Lower leg skin (tissue), 3 donors: ENCODE measurements at regions not wholly inside any gene's neighbourhood (a gene's known extent, or its start where the extent isn't known, plus 50 kb on each side); places are given as distances from the start of the nearest gene placed in this dataset.

Experiments
- POLR2A ChIP-seq, 2 donors: fragments of 450-650 bp; IDR thresholded peaks; one replicate each; pipeline ENCODE4 v1.6.1; 2016 to 2017; ENCODE audit warnings: antibody characterized with exemption in 2 of 2, mild to moderate bottlenecking in 1 of 2, moderate library complexity in 1 of 2
- TF ChIP-seq, protein P1 (sequence below), 3 donors: fragments of 450-650 bp; IDR thresholded peaks; one replicate each; pipeline ENCODE4 v1.5.1; 2016; ENCODE audit warnings: antibody characterized with exemption in 3 of 3, mild to moderate bottlenecking in 3 of 3, moderate library complexity in 2 of 3

- TF ChIP-seq, protein P1, sequence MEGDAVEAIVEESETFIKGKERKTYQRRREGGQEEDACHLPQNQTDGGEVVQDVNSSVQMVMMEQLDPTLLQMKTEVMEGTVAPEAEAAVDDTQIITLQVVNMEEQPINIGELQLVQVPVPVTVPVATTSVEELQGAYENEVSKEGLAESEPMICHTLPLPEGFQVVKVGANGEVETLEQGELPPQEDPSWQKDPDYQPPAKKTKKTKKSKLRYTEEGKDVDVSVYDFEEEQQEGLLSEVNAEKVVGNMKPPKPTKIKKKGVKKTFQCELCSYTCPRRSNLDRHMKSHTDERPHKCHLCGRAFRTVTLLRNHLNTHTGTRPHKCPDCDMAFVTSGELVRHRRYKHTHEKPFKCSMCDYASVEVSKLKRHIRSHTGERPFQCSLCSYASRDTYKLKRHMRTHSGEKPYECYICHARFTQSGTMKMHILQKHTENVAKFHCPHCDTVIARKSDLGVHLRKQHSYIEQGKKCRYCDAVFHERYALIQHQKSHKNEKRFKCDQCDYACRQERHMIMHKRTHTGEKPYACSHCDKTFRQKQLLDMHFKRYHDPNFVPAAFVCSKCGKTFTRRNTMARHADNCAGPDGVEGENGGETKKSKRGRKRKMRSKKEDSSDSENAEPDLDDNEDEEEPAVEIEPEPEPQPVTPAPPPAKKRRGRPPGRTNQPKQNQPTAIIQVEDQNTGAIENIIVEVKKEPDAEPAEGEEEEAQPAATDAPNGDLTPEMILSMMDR (IDR thresholded peaks at IDR 0.05), result no peak
- TF ChIP-seq POLR2A (IDR thresholded peaks at IDR 0.05), result no peak
Measured at GRCh38 chr22:26848244-26848920, 191.0 kb downstream of the MIAT start.
